RKO (cell line): ENCODE measurements at regions not wholly inside any gene's neighbourhood (a gene's known extent, or its start where the extent isn't known, plus 50 kb on each side); places are given as distances from the start of the nearest gene placed in this dataset.
"Not testable (repeated sequence)": the region's sequence is repeated elsewhere in the genome, so short reads cannot be mapped to it uniquely, and the experiment has no call there.

Experiments used
- DNase-seq: peaks from one replicate; pipeline ENCODE4 v3.0.0-alpha.2; 2016; ENCODE audit warnings: low spot score

GRCh38 chr2:239547140-239547539 lies 146.3 kb upstream of the HDAC4 start:
- DNase-seq: not testable (repeated sequence)

GRCh38 chr2:239546541-239546940 lies 145.7 kb upstream of the HDAC4 start:
- DNase-seq: no peak

- DNase-seq: no peak
These were observed 145.0 kb upstream of the HDAC4 start for GRCh38 chr2:239545741-239546392.

GRCh38 chr2:239544918-239545465 lies 144.2 kb upstream of the HDAC4 start:
- DNase-seq: no peak

- no peak for DNase-seq
These were observed 143.5 kb upstream of the HDAC4 start for GRCh38 chr2:239544143-239544917.

- no peak for DNase-seq
These were observed 142.9 kb upstream of the HDAC4 start for GRCh38 chr2:239543702-239544101.

- DNase-seq: no peak
These were observed 139.4 kb upstream of the HDAC4 start for GRCh38 chr2:239540174-239540573.

GRCh38 chr2:239539776-239540100 lies 138.9 kb upstream of the HDAC4 start:
- DNase-seq: no peak

GRCh38 chr2:239539083-239539775 lies 138.4 kb upstream of the HDAC4 start:
- DNase-seq: no peak

GRCh38 chr2:239538357-239539052 lies 137.7 kb upstream of the HDAC4 start:
- no peak for DNase-seq

GRCh38 chr2:239537633-239538356 lies 137.0 kb upstream of the HDAC4 start:
- no peak for DNase-seq

GRCh38 chr2:239536186-239536585 lies 135.4 kb upstream of the HDAC4 start:
- no peak for DNase-seq

- DNase-seq: no peak
These were observed 134.8 kb upstream of the HDAC4 start for GRCh38 chr2:239535413-239536144.

GRCh38 chr2:239534581-239535412 lies 134.0 kb upstream of the HDAC4 start:
- no peak for DNase-seq

GRCh38 chr2:239533569-239534316 lies 132.9 kb upstream of the HDAC4 start:
- no peak for DNase-seq

GRCh38 chr2:239532859-239533258 lies 132.0 kb upstream of the HDAC4 start:
- DNase-seq: no peak

GRCh38 chr2:239532250-239532649 lies 131.4 kb upstream of the HDAC4 start:
- DNase-seq: no peak

GRCh38 chr2:239531456-239532241 lies 130.8 kb upstream of the HDAC4 start:
- DNase-seq: no peak
